HG02678 (cell line): ENCODE measurements at regions not wholly inside any gene's neighbourhood (a gene's known extent, or its start where the extent isn't known, plus 50 kb on each side); places are given as distances from the start of the nearest gene placed in this dataset.
"Not testable (repeated sequence)": the region's sequence is repeated elsewhere in the genome, so short reads cannot be mapped to it uniquely, and the experiment has no call there.

ENCODE experiments used
- ATAC-seq: cut with Tn5 transposase; IDR thresholded peaks from one replicate; pipeline ENCODE4 v1.9.1; 2021; ENCODE audit warnings: mild to moderate bottlenecking, moderate library complexity; ENCODE audit not compliant: unreplicated experiment

DNA sequence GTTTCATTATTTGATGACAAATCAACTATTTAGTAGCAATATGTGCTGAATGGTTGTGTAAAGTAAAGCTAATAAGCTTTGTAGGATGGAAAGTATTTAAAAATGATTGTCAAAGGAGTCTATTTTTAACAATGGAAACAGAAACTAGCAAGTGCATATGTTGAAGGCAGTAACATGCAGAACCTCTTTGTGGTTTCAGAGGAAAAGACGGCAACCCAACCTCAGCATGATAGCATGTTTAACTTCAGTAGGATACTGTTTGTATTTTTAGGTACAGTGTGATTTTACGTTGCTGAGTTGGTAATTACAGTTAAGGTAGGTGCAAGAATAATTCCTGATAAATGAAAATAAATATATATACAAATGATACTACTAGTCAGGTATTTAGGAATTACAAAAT, 545.4 kb downstream of the CDY1 start:
- ATAC-seq, result peak; percentile 45

DNA sequence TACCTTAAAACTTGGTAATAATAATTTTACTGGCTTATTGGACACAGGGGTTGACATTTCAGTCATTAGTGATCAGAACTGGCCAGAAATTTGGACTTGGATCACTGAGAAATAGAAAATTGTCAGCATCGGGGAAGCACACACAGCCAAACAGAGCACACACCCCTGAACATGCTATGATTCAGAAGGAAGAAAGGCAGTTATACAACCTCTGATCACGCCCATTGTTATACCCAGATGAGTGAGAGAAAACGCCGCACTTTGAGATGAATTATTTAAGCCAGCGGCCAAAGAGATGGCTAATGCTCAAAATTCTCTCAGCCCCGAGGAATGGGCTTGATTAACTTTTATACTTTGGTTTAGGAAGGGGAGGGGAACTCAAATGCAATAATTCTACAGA, 557.4 kb downstream of the CDY1 start:
- not testable (repeated sequence) for ATAC-seq

DNA sequence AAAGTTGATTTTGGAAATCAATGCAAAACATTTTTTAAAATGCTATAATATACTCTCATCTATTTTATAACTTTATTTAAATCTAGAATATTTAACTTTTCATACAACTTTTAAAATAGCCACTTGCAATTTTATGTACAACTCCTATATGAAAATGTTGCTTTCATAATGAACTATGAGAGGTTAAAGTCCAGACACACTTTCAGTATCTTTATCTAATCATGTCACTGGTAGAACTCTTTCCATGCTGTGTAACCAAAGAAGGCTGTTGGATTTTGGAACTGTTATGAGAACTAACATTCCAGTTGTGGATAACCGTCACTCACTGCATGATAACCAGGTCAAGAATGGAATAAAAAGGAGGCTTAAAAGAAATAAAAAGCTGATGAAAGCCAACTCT, 603.1 kb downstream of the CDY1 start:
- peak; percentile 57 for ATAC-seq

DNA sequence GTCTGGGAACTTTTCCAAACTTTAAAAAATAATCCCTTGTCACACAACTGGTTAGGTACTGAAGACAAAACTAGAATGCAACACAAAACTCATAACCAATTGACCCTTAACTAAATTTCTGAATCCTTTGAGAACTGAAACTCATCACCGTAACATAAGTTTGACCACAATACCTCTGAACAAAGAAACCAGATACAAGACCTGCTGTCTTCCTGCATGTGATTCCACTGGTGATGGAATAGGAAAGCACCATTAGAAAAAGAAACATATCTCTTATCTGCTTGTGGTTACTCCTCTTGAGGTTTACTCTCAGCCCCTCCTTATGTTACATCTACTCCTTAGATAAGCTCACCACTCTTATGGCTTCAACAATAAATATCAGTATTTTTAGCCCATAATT, 603.6 kb downstream of the CDY1 start:
- ATAC-seq, result peak; percentile 91

DNA sequence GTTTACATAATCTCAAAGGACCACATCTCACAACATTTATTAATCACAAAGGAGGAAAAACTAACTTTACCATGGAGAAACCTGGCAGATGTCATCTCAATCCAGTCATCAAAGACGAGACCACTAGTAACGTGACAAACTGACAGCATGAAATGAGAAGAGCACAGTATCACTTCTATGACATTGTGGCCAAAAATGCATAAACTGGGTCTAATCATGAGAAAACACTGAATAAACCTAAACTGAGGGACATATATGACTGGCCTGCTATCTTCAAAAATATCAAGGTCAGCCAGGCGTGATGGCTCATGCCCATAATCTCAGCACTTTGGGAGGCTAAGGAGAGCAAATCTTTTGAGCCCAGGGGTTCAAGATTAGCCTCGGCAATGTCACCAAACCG, 619.0 kb downstream of the CDY1 start:
- not testable (repeated sequence) for ATAC-seq

DNA sequence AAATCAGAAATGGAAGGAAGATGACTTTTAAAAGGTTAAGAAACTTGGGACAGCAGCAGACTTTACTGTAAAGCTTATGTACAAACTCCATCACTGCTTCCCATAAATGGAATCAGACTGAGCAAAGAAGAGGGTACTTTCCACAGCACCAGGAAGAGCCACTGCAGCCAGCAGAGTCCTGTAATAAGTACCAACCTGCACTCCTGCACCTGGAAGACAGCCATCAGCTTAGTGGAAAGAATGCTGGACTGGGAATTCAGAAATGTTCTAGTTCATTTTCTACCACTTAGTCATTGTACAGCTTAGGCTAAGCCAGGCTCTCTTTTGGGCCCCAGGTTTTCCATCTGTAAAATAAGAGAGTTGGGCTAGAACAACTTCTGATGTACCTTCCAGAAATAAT, 632.3 kb downstream of the CDY1 start:
- ATAC-seq, result not testable (repeated sequence)

DNA sequence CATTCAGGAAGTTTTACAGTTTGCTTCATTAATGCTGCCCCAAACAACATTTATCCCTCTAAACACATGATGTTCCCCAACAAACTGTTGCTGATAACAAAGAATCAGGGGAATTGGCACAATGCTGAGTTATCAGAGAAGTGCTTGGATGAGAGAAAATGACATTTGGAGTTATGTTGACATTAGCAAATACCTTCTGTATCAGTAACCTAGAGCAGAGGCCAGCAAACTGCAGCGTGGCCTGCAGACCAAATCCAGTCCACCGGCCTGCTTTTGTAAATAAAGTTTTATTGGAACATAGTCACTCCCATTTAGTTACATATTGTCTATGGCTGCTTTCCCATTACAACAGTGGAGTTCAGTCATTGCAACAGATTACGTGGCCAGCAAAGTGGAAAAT, 643.5 kb downstream of the CDY1 start:
- not testable (repeated sequence) for ATAC-seq

DNA sequence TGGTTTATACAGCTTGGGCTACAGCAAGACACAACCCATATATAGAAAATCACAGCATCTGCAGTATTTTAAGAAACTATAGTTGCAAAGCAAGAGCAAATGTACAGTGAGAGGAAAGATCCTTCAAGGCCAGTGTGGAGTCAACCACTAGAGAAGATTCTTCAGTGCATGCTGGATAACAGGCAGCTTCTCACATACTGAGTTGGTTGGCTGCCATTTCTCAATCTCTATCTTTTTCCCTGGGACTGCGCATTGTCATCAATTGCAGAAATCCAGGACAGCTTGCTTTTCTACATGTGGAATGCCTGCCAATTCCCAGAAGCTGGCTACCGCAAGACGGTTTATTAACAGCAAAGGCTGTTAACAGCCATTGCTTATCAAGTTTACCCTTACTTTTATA, 646.5 kb downstream of the CDY1 start:
- not testable (repeated sequence) for ATAC-seq

DNA sequence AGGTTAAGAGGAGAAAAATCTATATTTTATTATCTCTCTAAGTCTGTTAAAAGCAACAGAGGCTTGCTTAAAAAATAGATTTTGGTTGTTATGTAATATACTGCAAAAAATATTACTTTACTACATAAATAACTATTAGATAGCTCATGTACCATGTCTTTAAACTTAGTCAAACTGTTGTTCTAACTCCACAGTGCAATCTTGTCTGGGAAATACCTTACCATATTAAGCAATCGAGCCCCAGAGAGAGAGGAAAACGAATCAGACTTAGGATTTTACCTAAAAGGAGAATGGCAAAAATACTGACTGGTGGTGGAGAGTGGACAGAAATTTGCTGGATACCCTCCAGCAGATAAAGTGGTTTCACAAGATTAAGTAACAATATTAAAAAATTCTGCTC, 647.0 kb downstream of the CDY1 start:
- not testable (repeated sequence) for ATAC-seq

DNA sequence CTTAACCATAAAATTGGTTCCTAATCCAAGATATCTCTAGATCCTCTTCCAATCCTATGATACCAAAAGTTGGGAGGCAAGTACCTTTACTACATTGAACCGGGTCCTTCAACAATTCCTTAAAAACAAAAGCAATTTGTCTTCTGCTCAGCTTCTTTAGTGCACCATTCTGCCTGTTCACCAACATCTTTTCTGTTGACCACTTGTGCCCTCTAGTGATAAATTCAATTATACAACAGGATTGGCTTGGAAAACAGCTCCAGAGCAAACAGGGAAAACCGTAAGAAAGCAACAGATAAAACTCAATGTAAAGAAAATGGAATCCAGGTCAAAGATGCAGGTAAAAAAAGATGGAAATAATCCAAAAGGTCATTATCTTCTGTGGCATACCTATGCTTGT, 651.2 kb downstream of the CDY1 start:
- ATAC-seq, result not testable (repeated sequence)

DNA sequence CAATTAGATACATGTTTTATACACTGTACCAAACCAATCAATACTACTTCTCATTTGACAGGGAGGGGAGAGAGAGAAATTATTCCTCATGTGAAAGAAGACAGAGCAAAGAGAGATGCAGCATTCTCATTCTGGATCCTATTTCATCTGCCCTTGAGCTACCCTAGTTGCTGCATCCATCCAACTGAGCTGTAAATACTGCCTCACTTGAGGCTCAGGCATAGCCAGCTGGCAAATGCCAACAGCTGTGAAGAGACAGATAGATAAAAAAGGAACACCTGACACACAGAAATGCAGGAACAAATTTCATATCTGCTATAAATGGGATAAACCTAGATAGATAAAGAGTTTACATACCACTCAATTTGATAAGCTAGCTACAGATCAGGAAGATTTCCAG, 684.1 kb downstream of the CDY1 start:
- ATAC-seq, result not testable (repeated sequence)

DNA sequence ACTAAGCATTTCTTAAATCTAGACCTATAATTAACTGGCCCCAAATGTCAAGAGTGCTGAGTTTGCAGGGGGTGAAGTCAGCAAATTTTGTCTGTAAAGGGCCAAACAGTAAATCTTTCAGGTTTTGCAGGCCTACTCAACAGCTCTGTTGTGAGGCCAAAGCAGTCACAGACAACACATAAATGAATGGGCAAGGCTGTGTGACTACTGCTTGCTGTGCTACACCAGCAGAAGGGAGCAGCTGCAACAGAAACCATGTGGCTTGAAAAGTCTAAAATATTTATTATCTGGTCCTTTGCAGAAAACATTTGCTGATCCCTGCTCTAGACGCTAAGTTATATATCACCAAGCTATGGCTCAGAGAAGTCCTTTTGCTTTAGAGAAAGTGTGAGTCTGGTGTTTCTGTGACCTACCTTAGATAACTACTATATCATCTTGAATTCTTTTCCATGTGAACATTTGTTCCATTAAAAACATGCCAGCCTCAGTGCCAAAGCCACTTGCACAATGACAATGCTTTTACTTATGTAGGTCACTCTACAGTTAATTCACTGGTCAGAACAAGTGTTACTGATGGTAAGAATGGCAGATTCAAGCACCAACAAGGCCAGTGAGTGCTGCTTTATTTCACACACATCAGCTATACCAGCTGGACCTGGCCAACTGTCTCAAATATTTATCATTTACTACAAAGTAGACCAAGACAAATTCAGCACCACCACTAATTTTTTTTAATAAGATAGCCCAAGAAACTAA, 684.9 kb downstream of the CDY1 start:
- not testable (repeated sequence) for ATAC-seq

DNA sequence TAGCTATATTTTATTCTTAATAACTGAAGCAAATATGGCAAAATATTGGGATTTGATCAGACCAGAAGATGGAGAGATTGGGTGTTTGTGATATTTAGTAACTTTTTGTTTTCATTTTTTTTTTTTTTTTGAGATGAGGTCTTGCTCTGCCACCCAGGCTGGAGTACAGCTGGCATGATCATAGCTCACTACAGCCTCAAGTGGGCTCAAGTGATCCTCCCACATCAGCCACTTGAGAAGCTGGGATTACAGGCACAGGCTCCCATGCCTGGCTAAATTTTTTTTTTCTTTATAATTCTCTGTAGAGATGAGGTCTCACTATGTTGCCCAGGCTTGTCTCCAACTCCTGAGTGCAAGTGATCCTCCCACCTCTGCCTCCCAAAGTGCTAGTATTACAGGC, 686.4 kb downstream of the CDY1 start:
- ATAC-seq, result not testable (repeated sequence)

DNA sequence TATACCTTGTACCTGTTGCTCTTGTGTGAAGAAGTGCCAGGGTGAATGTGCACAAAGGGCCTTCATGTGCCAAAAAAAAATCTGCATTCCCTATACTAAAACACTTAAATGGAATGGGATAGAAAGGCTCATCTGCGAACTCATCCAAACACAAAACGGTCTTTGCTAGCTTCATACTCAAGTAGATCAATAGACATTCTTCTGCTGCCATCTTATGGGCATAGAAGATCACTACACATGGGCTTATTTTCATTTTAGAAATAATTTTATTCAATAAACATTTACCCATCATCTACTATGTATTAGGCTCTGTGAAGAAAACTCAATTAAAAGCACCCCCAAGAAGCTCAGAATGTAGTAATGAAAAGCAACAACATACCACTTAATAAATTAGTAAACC, 693.1 kb downstream of the CDY1 start:
- not testable (repeated sequence) for ATAC-seq

DNA sequence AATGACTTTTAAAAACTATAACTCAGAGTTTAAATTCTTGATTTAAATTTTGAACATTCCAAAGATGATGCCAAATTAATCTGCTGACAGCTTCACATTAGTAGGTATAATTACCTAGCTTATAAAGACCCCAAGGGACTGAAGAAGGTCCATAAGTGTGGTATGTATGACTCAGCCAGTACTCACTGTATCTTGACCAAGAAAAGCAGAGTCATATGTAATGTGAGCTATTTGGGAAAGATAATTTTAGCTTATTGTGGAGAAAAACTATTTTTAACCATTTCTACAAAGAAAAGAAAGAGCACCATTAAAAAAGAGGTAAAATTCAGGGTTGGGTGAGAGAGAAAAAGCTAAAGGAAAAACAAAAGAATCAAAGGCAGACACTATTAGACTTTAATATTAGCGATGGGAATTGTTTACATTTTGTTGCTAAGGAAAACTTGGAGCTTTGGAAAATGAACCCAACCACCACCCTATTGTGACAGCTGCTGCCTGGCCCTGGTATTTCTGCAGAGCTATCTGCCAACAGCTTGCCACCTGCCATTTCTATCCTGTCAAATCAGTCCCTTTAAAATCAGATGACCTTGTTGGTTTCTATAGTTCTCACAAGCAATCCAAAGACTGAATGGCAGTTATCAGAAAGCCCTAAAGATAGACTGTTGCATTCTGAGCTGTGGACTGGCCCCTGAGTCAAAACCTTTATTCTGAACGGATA, 697.7 kb downstream of the CDY1 start:
- ATAC-seq, result not testable (repeated sequence)

DNA sequence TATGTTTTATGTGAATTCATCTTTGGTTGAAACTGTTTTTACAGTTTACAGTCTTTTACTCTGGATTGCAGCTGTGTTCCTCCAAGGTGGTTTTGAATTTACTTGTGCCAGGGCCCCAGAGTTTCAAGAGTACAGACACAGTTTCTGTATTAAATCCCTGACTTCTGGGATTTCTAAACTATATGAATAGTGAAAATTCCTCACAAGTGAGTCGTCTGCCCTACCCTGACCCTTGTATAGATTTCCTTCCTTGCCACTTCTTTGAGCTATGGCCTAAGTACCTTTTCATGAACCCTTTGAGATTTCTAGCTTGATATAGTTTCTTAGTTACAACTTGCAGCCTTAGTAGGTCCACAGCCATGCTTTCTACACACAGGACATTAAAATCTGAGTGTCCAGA, 700.8 kb downstream of the CDY1 start:
- ATAC-seq, result not testable (repeated sequence)

DNA sequence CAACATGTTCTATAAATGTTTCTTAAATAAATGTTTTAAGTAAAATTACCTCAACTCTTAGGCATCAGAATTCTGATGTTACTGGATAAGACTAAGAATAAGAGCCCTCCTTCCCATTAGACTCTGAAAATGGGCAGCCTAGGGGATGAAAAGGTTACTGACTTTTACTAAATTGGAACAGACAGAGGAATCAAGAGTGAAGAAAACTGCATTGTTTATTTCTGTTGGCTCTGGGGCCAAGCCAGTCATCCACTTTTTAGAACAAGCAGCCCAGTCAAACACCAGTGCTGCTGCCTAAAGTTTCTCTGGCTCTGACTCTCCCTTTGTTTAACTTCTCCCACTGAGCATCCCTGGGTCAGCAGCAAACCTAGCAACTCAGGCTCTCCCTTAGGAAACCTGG, 731.0 kb downstream of the CDY1 start:
- not testable (repeated sequence) for ATAC-seq

DNA sequence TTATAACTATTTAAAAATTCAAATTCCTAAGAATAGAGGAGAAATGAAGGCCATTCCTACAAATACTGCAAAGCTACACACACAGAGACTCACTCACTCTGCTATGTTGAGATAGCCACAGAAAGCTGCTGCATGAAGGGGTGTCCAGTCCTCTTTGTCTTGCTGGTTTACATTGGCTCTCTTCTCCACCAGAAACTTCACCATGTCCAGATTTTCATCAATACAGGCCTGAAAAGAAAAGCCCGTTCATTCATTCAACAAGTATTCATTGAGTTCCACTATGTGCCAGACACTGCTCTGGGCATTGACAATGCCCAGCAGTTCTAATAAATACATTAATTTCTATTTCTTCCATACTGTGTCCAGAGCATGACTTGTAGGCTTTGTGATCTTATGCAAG, 732.3 kb downstream of the CDY1 start:
- no peak for ATAC-seq

DNA sequence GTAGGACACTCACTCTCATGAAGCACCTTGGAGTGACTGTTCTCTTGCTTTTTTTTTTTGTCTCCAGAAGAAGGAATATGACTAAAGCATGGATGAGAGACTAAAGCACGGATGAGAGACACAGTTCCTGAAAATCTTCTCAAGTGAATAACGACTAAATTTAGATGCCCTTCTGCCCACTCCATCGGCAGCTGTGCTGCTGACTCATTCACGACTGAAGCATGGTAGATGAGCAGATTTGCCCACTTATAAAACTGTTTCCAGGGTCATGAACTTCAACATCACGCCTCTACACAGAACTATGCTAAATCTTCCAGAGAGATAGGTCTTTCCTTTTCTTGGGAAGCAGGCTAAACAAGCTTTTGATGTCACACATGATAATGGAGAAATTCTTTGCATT, 738.0 kb downstream of the CDY1 start:
- ATAC-seq, result not testable (repeated sequence)

DNA sequence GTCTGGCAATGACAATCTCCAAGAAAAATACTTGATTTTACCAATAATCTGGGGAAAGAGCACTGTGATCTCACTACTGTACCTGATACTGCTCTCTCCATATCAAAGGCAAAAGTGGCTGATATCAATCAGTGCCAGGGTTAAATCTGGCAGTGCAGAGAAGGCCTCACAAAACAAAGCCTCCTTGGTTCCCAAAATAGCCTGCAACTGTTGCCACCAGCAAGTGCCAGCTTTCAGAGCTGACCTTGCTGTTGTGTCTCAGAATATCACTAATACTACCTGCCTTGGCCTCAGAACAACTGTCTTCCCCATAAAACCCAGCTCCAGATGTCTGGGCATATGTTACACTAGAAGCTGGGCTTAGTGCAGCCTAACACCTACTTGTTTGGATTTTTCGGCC, 738.6 kb downstream of the CDY1 start:
- ATAC-seq, result not testable (repeated sequence)

DNA sequence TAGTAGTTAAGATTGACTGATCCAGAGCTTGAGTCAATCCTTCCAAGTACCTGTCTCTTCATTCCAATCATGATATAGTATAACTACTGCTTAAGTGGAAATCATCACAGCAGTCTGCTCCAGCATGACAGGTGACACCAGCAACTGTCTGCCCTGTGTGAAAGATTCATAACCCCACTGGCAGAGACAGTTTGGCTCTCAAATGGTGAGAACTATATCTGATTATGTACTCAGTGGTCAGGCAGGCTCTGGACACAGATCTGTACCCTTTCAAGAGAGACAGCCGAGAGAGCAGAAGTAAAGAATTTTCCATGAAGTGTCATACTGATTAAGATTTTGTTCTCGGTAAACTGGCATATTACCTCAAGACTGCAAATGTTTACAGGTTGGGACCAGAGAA, 741.5 kb downstream of the CDY1 start:
- not testable (repeated sequence) for ATAC-seq

DNA sequence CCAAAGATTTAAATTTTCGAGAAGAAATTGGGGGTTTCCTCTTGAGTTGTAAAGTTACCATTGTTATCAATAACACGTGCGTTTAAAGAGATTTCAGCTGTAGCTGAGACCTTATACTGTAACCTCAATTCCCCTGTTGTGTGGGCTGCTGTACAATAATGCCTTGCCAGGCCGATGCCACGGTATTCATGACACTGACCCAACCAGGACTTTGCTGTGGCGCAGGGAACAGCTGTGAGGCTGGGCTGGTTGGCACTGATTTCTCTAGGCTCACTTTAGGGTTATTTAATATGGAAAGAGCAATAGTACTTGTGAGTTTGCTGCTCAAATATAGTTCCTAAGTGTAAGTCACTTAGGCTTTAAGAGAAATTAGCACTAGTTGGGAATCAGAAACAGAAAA, 744.2 kb downstream of the CDY1 start:
- ATAC-seq, result not testable (repeated sequence)
